AG09319 (cell line): ENCODE measurements at regions not wholly inside any gene's neighbourhood (a gene's known extent, or its start where the extent isn't known, plus 50 kb on each side); places are given as distances from the start of the nearest gene placed in this dataset.
"Not testable (repeated sequence)": the region's sequence is repeated elsewhere in the genome, so short reads cannot be mapped to it uniquely, and the experiment has no call there.

Source experiments
- DNase-seq: peaks from one replicate; pipeline ENCODE4 v3.0.0-alpha.2; 2010; ENCODE audit warnings: low read depth; ENCODE audit errors: extremely low read depth
- TF ChIP-seq, protein P1 (sequence below): IDR thresholded peaks from 2 replicates; pipeline ENCODE4 v1.5.1; 2011; ENCODE audit warnings: low read depth, mild to moderate bottlenecking, inconsistent platforms, low read length, moderate library complexity

DNA sequence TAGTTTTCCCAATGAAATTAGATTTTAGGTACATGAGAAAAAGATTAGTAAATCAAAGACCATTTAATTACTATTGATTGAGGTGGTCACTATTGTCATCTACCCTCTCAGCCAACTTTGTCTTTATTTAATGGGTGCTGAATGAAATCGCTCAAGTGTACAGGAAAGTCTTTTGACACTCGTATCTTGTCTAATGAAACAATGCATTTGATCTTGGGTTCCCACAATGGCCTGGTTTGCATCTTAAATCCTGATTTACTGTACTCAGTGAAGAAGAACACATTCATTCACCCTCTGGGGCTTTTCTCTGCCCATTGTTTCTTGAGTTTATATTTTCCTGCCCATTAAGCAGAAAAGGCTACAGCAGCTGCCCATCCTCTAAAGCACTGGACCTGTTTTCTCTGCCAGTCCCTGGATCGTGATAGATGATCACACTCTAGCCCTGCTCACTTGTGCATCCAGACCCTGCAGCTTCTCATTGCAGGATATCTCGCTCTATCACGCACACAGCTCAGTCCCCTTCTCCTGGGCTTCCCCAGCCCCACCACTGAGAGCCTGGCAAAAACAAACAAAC lies 1369.3 kb downstream of the AACS start:
- TF ChIP-seq, protein P1, sequence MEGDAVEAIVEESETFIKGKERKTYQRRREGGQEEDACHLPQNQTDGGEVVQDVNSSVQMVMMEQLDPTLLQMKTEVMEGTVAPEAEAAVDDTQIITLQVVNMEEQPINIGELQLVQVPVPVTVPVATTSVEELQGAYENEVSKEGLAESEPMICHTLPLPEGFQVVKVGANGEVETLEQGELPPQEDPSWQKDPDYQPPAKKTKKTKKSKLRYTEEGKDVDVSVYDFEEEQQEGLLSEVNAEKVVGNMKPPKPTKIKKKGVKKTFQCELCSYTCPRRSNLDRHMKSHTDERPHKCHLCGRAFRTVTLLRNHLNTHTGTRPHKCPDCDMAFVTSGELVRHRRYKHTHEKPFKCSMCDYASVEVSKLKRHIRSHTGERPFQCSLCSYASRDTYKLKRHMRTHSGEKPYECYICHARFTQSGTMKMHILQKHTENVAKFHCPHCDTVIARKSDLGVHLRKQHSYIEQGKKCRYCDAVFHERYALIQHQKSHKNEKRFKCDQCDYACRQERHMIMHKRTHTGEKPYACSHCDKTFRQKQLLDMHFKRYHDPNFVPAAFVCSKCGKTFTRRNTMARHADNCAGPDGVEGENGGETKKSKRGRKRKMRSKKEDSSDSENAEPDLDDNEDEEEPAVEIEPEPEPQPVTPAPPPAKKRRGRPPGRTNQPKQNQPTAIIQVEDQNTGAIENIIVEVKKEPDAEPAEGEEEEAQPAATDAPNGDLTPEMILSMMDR: no peak
- DNase-seq: no peak

DNA sequence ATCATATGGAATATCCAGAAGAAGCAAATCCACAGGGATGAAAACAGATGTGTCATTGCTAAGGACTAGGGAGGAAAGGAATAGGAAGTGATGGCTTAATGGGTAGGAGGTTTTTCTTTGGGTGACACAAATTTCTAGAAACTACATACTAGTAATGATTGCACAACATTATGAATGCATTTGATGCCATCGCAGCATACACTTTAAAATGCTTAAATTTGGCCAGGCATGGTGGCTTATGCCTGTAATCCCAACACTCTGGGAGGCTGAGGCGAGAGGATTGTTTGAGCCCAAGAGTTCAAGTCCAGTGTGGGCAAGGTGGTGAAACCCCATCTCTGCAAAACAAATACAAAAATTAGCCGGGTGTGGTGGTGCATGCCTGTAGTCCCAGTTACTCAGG lies 1370.8 kb downstream of the AACS start:
- TF ChIP-seq, protein P1: no peak
- no peak for DNase-seq

DNA sequence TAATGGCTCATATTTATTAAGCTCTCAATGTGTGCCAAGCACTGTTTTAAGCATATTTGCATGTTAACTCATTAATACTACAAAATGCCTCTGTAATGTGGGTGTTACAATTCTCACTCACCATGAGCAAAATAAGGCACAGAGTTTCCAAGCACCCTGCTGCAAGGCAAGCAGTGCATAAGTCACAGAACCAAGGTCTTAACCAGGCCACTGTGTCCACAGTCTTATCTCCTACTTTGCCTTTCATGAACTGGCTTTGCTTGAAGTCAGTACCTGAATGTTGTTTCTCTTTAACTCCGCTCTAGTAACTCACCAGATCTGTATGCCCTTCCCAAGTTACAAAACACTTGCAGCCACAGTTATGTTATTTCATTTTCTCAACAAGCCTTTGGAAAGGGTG lies 1372.7 kb downstream of the AACS start:
- no peak for DNase-seq
- TF ChIP-seq, protein P1: no peak

DNA sequence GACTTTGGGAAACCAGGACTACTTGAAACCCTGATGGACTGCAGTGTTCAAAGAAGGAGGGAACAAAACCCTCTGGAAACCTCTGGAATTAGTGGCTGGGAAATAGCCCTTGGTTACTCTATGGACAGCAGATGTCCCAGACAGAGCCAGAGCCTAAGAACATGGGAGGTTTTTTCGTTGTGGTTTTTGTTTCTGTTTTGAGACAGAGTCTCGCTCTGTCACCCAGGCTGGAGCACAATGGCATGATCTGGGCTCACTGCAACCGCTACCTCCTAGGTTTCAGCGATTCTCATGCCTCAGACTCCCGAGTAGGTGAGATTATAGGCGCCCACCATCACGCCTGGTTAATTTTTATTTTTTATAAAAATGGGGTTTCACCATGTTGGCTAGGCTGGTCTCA lies 1378.7 kb downstream of the AACS start:
- TF ChIP-seq, protein P1: no peak
- no peak for DNase-seq

DNA sequence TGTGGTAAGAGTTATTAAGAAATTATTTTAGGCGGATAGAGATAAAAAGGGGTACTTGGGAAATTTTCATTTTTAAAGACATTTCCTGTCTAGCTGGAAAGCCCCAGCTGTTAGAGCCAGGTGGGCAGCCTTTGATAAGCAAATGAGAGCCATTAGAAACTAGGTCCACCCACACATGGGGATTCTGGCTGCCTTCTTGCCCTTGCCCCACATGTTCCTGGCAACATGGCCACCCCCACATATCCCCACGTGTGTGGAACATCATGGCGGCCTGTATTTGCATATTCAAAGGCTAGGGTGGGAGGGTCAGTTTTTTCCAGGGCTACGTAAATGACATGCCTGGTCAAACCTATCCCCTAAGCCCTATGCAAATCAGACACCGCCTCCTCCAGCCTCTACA lies 1382.1 kb downstream of the AACS start:
- no peak for DNase-seq
- TF ChIP-seq, protein P1: no peak

DNA sequence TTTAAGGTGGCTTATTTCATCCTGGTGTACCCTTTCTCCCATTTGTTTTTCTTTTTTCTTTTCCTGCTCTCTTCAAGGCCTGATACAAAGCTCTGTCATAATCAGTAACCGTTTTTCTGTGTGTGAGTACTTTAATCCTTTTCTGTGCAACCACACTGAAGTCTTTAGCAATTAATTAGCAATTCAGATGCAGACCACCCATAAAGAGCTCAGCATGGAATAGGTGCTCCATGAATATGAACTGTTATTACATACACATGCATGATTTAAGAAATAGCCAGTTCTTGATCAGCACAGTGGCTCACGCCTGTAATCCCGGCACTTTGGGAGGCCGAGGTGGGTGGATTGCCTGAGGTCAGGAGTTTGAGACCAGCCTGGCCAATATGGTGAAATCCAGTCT lies 1386.6 kb downstream of the AACS start:
- DNase-seq: no peak
- TF ChIP-seq, protein P1: no peak

DNA sequence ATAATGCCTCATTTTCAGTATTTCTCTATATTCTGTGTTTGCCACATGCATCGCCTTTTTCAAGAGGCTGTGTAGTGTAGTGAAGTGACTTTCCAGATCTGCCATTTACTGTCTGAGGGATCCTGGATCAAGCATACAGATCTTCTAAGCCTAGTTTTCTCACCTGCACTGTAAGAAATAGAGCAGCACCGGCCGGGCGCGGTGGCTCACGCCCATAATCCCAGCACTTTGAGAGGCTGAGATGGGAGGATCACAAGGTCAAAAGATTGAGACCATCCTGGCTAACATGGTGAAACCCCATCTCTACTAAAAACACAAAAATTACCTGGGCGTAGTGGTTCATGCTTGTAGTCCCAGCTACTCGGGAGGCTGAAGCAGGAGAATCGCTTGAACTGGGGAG lies 1387.5 kb downstream of the AACS start:
- DNase-seq: not testable (repeated sequence)

DNA sequence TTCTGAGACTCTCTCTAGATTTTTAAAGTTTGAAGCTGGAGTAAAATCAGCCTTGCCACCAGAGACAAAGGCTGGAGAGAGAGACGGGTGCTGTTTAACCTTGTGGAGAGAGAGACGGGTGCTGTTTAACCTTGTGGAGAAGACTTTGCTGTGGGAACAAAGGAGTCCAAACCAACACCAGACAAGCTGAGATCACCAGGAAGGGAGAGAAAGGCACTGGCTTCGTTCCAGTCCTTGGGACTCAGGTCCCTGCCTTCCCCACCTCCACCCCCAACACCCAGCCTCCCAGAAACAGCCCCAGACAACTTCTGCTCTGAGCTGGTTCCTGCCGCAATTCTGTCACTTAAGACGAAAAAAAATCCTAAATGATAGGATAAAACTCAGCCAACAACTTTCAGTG lies 1389.3 kb downstream of the AACS start:
- DNase-seq: no peak
- TF ChIP-seq, protein P1: no peak
